Ishikawa (cell line): ENCODE measurements at regions not wholly inside any gene's neighbourhood (a gene's known extent, or its start where the extent isn't known, plus 50 kb on each side); places are given as distances from the start of the nearest gene placed in this dataset.

Experiments
- CEBPB ChIP-seq: IDR thresholded peaks from 2 replicates; pipeline ENCODE4 v1.6.1; 2012
- CREB1 ChIP-seq: IDR thresholded peaks from 2 replicates; pipeline ENCODE4 v1.6.1; 2012; ENCODE audit warnings: low read depth
- EGR1 ChIP-seq: IDR thresholded peaks from 2 replicates; pipeline ENCODE4 v1.6.1; 2012
- EP300 ChIP-seq: IDR thresholded peaks from 2 replicates; pipeline ENCODE4 v1.6.1; 2012; ENCODE audit warnings: borderline replicate concordance
- FOXM1 ChIP-seq: IDR thresholded peaks from 2 replicates; pipeline ENCODE4 v1.6.1; 2012; ENCODE audit warnings: low read depth, borderline replicate concordance
- MAX ChIP-seq: IDR thresholded peaks from 2 replicates; pipeline ENCODE4 v1.6.1; 2012
- NFIC ChIP-seq: IDR thresholded peaks from 2 replicates; pipeline ENCODE4 v1.6.1; 2012
- RAD21 ChIP-seq: IDR thresholded peaks from 2 replicates; pipeline ENCODE4 v1.6.1; 2012; ENCODE audit warnings: low read depth
- REST ChIP-seq: IDR thresholded peaks from 2 replicates; pipeline ENCODE4 v1.6.1; 2012; ENCODE audit warnings: low read depth, mild to moderate bottlenecking
- TAF1 ChIP-seq: IDR thresholded peaks from 2 replicates; pipeline ENCODE4 v1.6.1; 2012; ENCODE audit warnings: low read depth, mild to moderate bottlenecking
- TCF12 ChIP-seq: IDR thresholded peaks from 2 replicates; pipeline ENCODE4 v1.6.1; 2012; ENCODE audit warnings: low read depth
- TEAD4 ChIP-seq: IDR thresholded peaks from 2 replicates; pipeline ENCODE4 v1.6.1; 2012
- USF1 ChIP-seq: IDR thresholded peaks from 2 replicates; pipeline ENCODE4 v1.6.1; 2012
- YY1 ChIP-seq: IDR thresholded peaks from 2 replicates; pipeline ENCODE4 v1.6.1; 2012; ENCODE audit warnings: low read depth
- ZBTB7A ChIP-seq: IDR thresholded peaks from 2 replicates; pipeline ENCODE4 v1.6.1; 2012; ENCODE audit warnings: low read depth

GRCh38 chr7:23931633-23932032 lies 221.6 kb downstream of the STK31 start:
- TF ChIP-seq CREB1 (no peak), ZBTB7A (no peak), RAD21 (no peak), REST (no peak), EP300 (no peak), NFIC (no peak), EGR1 (no peak), FOXM1 (no peak), TAF1 (no peak), MAX (no peak), USF1 (no peak), CEBPB (no peak), YY1 (no peak), TCF12 (no peak)

- TF ChIP-seq TCF12 = no peak
- TF ChIP-seq CEBPB = no peak
- TF ChIP-seq TEAD4 = no peak
- TF ChIP-seq YY1 = no peak
- TF ChIP-seq EGR1 = no peak
- no peak for TF ChIP-seq ZBTB7A
- TF ChIP-seq EP300 = no peak
- TF ChIP-seq NFIC = no peak
- no peak for TF ChIP-seq TAF1
- no peak for TF ChIP-seq MAX
- TF ChIP-seq FOXM1 = no peak
- TF ChIP-seq REST = no peak
- TF ChIP-seq USF1 = no peak
- no peak for TF ChIP-seq RAD21
- no peak for TF ChIP-seq CREB1
These were observed 228.2 kb downstream of the STK31 start for GRCh38 chr7:23938215-23938614.

GRCh38 chr7:23938937-23939552 lies 229.0 kb downstream of the STK31 start:
- TF ChIP-seq NFIC = no peak
- TF ChIP-seq MAX = no peak
- TF ChIP-seq TEAD4 = no peak
- TF ChIP-seq RAD21 = peak; percentile 77

GRCh38 chr7:23941551-23941950 lies 231.5 kb downstream of the STK31 start:
- TF ChIP-seq CEBPB (no peak), MAX (no peak), USF1 (no peak), TEAD4 (no peak)

GRCh38 chr7:23942032-23942431 lies 232.0 kb downstream of the STK31 start:
- no peak for TF ChIP-seq USF1
- TF ChIP-seq YY1 = no peak
- TF ChIP-seq CEBPB = no peak
- TF ChIP-seq CREB1 = no peak
- TF ChIP-seq ZBTB7A = no peak
- TF ChIP-seq TAF1 = no peak
- no peak for TF ChIP-seq TEAD4
- no peak for TF ChIP-seq MAX
